ENCODE measurements at regions not wholly inside any gene's neighbourhood (a gene's known extent, or its start where the extent isn't known, plus 50 kb on each side); places are given as distances from the start of the nearest gene placed in this dataset.

GRCh38 chr2:234764372-234764771, 187.4 kb upstream of the SH3BP4 start:
- no peak for TF ChIP-seq YY1 (IDR thresholded peaks at IDR 0.05; ENCODE audit: insufficient read depth, insufficient read length)
- TF ChIP-seq ZNF274 (IDR thresholded peaks at IDR 0.05; ENCODE audit: low read depth, low read length): no peak
- TF ChIP-seq SUZ12 (IDR thresholded peaks at IDR 0.05; ENCODE audit: extremely low read depth, insufficient read depth, insufficient read length): no peak

Measured in NT2/D1 (cell line).